ENCODE measurements at regions not wholly inside any gene's neighbourhood (a gene's known extent, or its start where the extent isn't known, plus 50 kb on each side); places are given as distances from the start of the nearest gene placed in this dataset.

DNA sequence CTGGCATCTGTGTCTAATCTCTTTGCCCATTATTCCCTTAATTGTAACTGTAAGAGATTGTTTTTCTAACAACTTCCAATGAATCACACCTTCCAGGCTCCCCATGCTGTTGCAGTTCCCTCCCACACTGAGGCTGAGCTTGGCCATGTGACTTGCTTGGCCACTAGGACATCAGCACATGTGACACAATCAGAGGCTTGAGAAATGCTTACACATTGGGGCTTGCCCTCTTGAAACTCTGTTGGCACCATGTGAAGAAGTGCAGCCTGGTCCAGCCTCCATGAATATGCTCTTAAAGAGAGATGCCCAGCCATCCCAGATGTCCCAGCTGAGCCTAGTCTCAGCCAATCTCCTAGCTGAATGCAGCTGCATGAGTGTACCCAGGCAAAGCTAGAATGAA lies 326.8 kb upstream of the SOX2 start:
- no peak overlapping the region for H3K9ac ChIP-seq
- no peak overlapping the region for H3K4me3 ChIP-seq (IDR thresholded peaks at IDR 0.05; ENCODE audit: insufficient read depth, low read depth, low read length)
- no peaks in the 10 kb centered on the region for H3K4me1 ChIP-seq (ENCODE audit: low read depth, poor library complexity, severe bottlenecking)
- no peak for TF ChIP-seq CTCF (conservative IDR thresholded peaks at IDR 0.05; ENCODE audit: low read depth, low read length)
- H4K20me1 ChIP-seq (ENCODE audit: insufficient read depth), result no peaks in the 10 kb centered on the region
- no peak overlapping the region for H2AFZ ChIP-seq (ENCODE audit: low read depth)
- H3K79me2 ChIP-seq (ENCODE audit: insufficient read depth, low read depth), result no peaks in the 10 kb centered on the region
- no peak overlapping the region for H3K27ac ChIP-seq
- H3K36me3 ChIP-seq (ENCODE audit: insufficient read depth), result no peaks in the 10 kb centered on the region
- H3K27me3 ChIP-seq (ENCODE audit: insufficient read depth, low read depth), result no peaks in the 10 kb centered on the region
- no peak overlapping the region for H3K4me2 ChIP-seq

GRCh38 chr3:181383760-181384159 lies 328.0 kb upstream of the SOX2 start:
- no peak for TF ChIP-seq CTCF (conservative IDR thresholded peaks at IDR 0.05; ENCODE audit: low read depth, low read length)
- Histone ChIP-seq H3K27me3 (ENCODE audit: insufficient read depth, low read depth) (no peaks in the 10 kb centered on the region), H2AFZ (ENCODE audit: low read depth) (no peak overlapping the region), H3K4me3 (IDR thresholded peaks at IDR 0.05; ENCODE audit: insufficient read depth, low read depth, low read length) (no peak overlapping the region), H3K27ac (no peak overlapping the region), H4K20me1 (ENCODE audit: insufficient read depth) (no peaks in the 10 kb centered on the region), H3K79me2 (ENCODE audit: insufficient read depth, low read depth) (no peaks in the 10 kb centered on the region), H3K9ac (no peak overlapping the region), H3K4me1 (ENCODE audit: low read depth, poor library complexity, severe bottlenecking) (no peaks in the 10 kb centered on the region), H3K36me3 (ENCODE audit: insufficient read depth) (no peaks in the 10 kb centered on the region), H3K4me2 (no peak overlapping the region)

DNA sequence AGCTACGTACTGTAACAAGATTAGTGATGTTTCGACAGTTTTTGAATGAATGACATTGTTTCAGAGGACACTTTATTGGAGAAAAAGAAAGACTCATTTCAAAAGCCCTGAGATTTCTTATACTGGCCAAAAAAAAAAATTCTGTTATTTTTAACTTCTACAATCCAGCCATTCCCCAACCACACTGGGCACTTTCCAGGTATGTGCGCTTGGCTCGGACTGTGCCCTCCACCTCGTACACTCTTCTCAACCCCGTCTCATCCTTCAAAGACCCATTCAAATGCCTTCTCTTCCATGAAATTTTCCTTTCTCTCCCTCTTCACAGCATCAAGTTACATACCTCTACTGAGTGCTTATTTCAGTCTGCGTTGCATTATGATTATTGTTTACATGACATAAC lies 328.5 kb upstream of the SOX2 start:
- Histone ChIP-seq H3K4me3 (IDR thresholded peaks at IDR 0.05; ENCODE audit: insufficient read depth, low read depth, low read length) (no peak overlapping the region), H2AFZ (ENCODE audit: low read depth) (no peak overlapping the region), H4K20me1 (ENCODE audit: insufficient read depth) (no peaks in the 10 kb centered on the region), H3K79me2 (ENCODE audit: insufficient read depth, low read depth) (no peaks in the 10 kb centered on the region), H3K27ac (no peak overlapping the region), H3K36me3 (ENCODE audit: insufficient read depth) (no peaks in the 10 kb centered on the region), H3K9ac (no peak overlapping the region), H3K4me1 (ENCODE audit: low read depth, poor library complexity, severe bottlenecking) (no peaks in the 10 kb centered on the region), H3K27me3 (ENCODE audit: insufficient read depth, low read depth) (no peaks in the 10 kb centered on the region), H3K4me2 (no peak overlapping the region)
- TF ChIP-seq CTCF (conservative IDR thresholded peaks at IDR 0.05; ENCODE audit: low read depth, low read length), result no peak

GRCh38 chr3:181382656-181383055 lies 329.1 kb upstream of the SOX2 start:
- no peaks in the 10 kb centered on the region for H4K20me1 ChIP-seq (ENCODE audit: insufficient read depth)
- H3K79me2 ChIP-seq (ENCODE audit: insufficient read depth, low read depth), result no peaks in the 10 kb centered on the region
- no peak overlapping the region for H3K27ac ChIP-seq
- H2AFZ ChIP-seq (ENCODE audit: low read depth), result no peak overlapping the region
- no peak overlapping the region for H3K4me3 ChIP-seq (IDR thresholded peaks at IDR 0.05; ENCODE audit: insufficient read depth, low read depth, low read length)
- TF ChIP-seq CTCF (conservative IDR thresholded peaks at IDR 0.05; ENCODE audit: low read depth, low read length), result no peak
- H3K9ac ChIP-seq, result no peak overlapping the region
- no peaks in the 10 kb centered on the region for H3K4me1 ChIP-seq (ENCODE audit: low read depth, poor library complexity, severe bottlenecking)
- no peaks in the 10 kb centered on the region for H3K27me3 ChIP-seq (ENCODE audit: insufficient read depth, low read depth)
- H3K4me2 ChIP-seq, result no peak overlapping the region
- H3K36me3 ChIP-seq (ENCODE audit: insufficient read depth), result no peaks in the 10 kb centered on the region

- Histone ChIP-seq H3K27ac (no peak overlapping the region), H3K27me3 (ENCODE audit: insufficient read depth, low read depth) (no peaks in the 10 kb centered on the region), H4K20me1 (ENCODE audit: insufficient read depth) (no peaks in the 10 kb centered on the region), H3K9ac (no peak overlapping the region), H3K36me3 (ENCODE audit: insufficient read depth) (no peaks in the 10 kb centered on the region), H3K4me1 (ENCODE audit: low read depth, poor library complexity, severe bottlenecking) (no peaks in the 10 kb centered on the region), H3K4me2 (no peak overlapping the region), H2AFZ (ENCODE audit: low read depth) (no peak overlapping the region), H3K79me2 (ENCODE audit: insufficient read depth, low read depth) (no peaks in the 10 kb centered on the region), H3K4me3 (IDR thresholded peaks at IDR 0.05; ENCODE audit: insufficient read depth, low read depth, low read length) (no peak overlapping the region)
- no peak for TF ChIP-seq CTCF (conservative IDR thresholded peaks at IDR 0.05; ENCODE audit: low read depth, low read length)
Measured at GRCh38 chr3:181379278-181379677, 332.4 kb upstream of the SOX2 start.
